ENCODE measurements at regions not wholly inside any gene's neighbourhood (a gene's known extent, or its start where the extent isn't known, plus 50 kb on each side); places are given as distances from the start of the nearest gene placed in this dataset.

- no peak for TF ChIP-seq BACH2 (CRISPR knock-in tag; IDR thresholded peaks at IDR 0.05; ENCODE audit: borderline replicate concordance)
- no peak for TF ChIP-seq PATZ1 (CRISPR knock-in tag; IDR thresholded peaks at IDR 0.05; ENCODE audit: borderline replicate concordance)
- no peak for TF ChIP-seq CSRNP3 (CRISPR knock-in tag; IDR thresholded peaks at IDR 0.05)
- no peak for TF ChIP-seq ESRRG (CRISPR knock-in tag; IDR thresholded peaks at IDR 0.05)
- TF ChIP-seq ZNF70 (CRISPR knock-in tag; IDR thresholded peaks at IDR 0.05), result no peak
- TF ChIP-seq CREB5 (CRISPR knock-in tag; IDR thresholded peaks at IDR 0.05; ENCODE audit: low read depth), result no peak
- ATAC-seq, result no peak
Measured at GRCh38 chr5:43804723-43805122, 201.7 kb downstream of the NNT start.

GRCh38 chr5:43804041-43804440, 201.1 kb downstream of the NNT start:
- TF ChIP-seq CSRNP3 (CRISPR knock-in tag; IDR thresholded peaks at IDR 0.05) (no peak), PATZ1 (CRISPR knock-in tag; IDR thresholded peaks at IDR 0.05; ENCODE audit: borderline replicate concordance) (no peak), TSHZ2 (CRISPR knock-in tag; IDR thresholded peaks at IDR 0.05) (no peak), RARB (CRISPR knock-in tag; IDR thresholded peaks at IDR 0.05) (no peak), ZNF70 (CRISPR knock-in tag; IDR thresholded peaks at IDR 0.05) (no peak), ZC3H10 (CRISPR knock-in tag; IDR thresholded peaks at IDR 0.05) (no peak), TCF4 (CRISPR knock-in tag; IDR thresholded peaks at IDR 0.05; ENCODE audit: borderline replicate concordance) (no peak), TOX (CRISPR knock-in tag; IDR thresholded peaks at IDR 0.05; ENCODE audit: borderline replicate concordance) (no peak), CSDC2 (CRISPR knock-in tag; IDR thresholded peaks at IDR 0.05) (no peak), ZFP30 (CRISPR knock-in tag; IDR thresholded peaks at IDR 0.05) (no peak)
- ATAC-seq, result no peak

- no peak for ATAC-seq
- no peak for TF ChIP-seq ZNF70 (CRISPR knock-in tag; IDR thresholded peaks at IDR 0.05)
- TF ChIP-seq ESRRG (CRISPR knock-in tag; IDR thresholded peaks at IDR 0.05), result no peak
- no peak for TF ChIP-seq GLIS3 (CRISPR knock-in tag; IDR thresholded peaks at IDR 0.05)
- no peak for TF ChIP-seq ISL1 (CRISPR knock-in tag; IDR thresholded peaks at IDR 0.05)
- no peak for TF ChIP-seq TOX (CRISPR knock-in tag; IDR thresholded peaks at IDR 0.05; ENCODE audit: borderline replicate concordance)
- no peak for TF ChIP-seq ZFP30 (CRISPR knock-in tag; IDR thresholded peaks at IDR 0.05)
- no peak for TF ChIP-seq OSR1 (CRISPR knock-in tag; IDR thresholded peaks at IDR 0.05)
- TF ChIP-seq ZFP3 (CRISPR knock-in tag; IDR thresholded peaks at IDR 0.05), result no peak
- TF ChIP-seq ZNF565 (CRISPR knock-in tag; conservative IDR thresholded peaks at IDR 0.05; ENCODE audit: low read depth), result no peak
- no peak for TF ChIP-seq TCF4 (CRISPR knock-in tag; IDR thresholded peaks at IDR 0.05; ENCODE audit: borderline replicate concordance)
- no peak for TF ChIP-seq TSHZ2 (CRISPR knock-in tag; IDR thresholded peaks at IDR 0.05)
- no peak for TF ChIP-seq RARB (CRISPR knock-in tag; IDR thresholded peaks at IDR 0.05)
- TF ChIP-seq PPARA (CRISPR knock-in tag; IDR thresholded peaks at IDR 0.05; ENCODE audit: borderline replicate concordance), result no peak
Measured at GRCh38 chr5:43802651-43803050, 199.7 kb downstream of the NNT start.
